ENCODE measurements at regions not wholly inside any gene's neighbourhood (a gene's known extent, or its start where the extent isn't known, plus 50 kb on each side); places are given as distances from the start of the nearest gene placed in this dataset.

GRCh38 chr10:9137368-9137767, 1082.9 kb downstream of the GATA3 start:
- TF ChIP-seq ZFP3 (CRISPR knock-in tag; IDR thresholded peaks at IDR 0.05) (no peak), RARB (CRISPR knock-in tag; IDR thresholded peaks at IDR 0.05) (no peak), CSDC2 (CRISPR knock-in tag; IDR thresholded peaks at IDR 0.05) (no peak), OSR1 (CRISPR knock-in tag; IDR thresholded peaks at IDR 0.05) (no peak), PATZ1 (CRISPR knock-in tag; IDR thresholded peaks at IDR 0.05; ENCODE audit: borderline replicate concordance) (no peak), ISL1 (CRISPR knock-in tag; IDR thresholded peaks at IDR 0.05) (no peak), ZFP30 (CRISPR knock-in tag; IDR thresholded peaks at IDR 0.05) (no peak), ZNF565 (CRISPR knock-in tag; conservative IDR thresholded peaks at IDR 0.05; ENCODE audit: low read depth) (no peak), TCF4 (CRISPR knock-in tag; IDR thresholded peaks at IDR 0.05; ENCODE audit: borderline replicate concordance) (no peak), ZNF70 (CRISPR knock-in tag; IDR thresholded peaks at IDR 0.05) (no peak), GLIS3 (CRISPR knock-in tag; IDR thresholded peaks at IDR 0.05) (no peak), ZNF8 (CRISPR knock-in tag; IDR thresholded peaks at IDR 0.05) (no peak), POU6F1 (CRISPR knock-in tag; IDR thresholded peaks at IDR 0.05; ENCODE audit: borderline replicate concordance, low read depth) (no peak)
- TF ChIP-seq, protein P1, sequence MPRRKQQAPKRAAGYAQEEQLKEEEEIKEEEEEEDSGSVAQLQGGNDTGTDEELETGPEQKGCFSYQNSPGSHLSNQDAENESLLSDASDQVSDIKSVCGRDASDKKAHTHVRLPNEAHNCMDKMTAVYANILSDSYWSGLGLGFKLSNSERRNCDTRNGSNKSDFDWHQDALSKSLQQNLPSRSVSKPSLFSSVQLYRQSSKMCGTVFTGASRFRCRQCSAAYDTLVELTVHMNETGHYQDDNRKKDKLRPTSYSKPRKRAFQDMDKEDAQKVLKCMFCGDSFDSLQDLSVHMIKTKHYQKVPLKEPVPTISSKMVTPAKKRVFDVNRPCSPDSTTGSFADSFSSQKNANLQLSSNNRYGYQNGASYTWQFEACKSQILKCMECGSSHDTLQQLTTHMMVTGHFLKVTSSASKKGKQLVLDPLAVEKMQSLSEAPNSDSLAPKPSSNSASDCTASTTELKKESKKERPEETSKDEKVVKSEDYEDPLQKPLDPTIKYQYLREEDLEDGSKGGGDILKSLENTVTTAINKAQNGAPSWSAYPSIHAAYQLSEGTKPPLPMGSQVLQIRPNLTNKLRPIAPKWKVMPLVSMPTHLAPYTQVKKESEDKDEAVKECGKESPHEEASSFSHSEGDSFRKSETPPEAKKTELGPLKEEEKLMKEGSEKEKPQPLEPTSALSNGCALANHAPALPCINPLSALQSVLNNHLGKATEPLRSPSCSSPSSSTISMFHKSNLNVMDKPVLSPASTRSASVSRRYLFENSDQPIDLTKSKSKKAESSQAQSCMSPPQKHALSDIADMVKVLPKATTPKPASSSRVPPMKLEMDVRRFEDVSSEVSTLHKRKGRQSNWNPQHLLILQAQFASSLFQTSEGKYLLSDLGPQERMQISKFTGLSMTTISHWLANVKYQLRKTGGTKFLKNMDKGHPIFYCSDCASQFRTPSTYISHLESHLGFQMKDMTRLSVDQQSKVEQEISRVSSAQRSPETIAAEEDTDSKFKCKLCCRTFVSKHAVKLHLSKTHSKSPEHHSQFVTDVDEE (CRISPR knock-in tag; IDR thresholded peaks at IDR 0.05) = no peak
